KMS-11 (cell line): ENCODE measurements at regions not wholly inside any gene's neighbourhood (a gene's known extent, or its start where the extent isn't known, plus 50 kb on each side); places are given as distances from the start of the nearest gene placed in this dataset.

ENCODE experiments used
- H2AFZ ChIP-seq: fragments of 200-600 bp; sonication (generic); 2 replicates; pipeline ENCODE4 v1.6.1; 2016; ENCODE audit warnings: antibody characterized with exemption, mixed run types, low read depth
- H3K27ac ChIP-seq: fragments of 200-600 bp; sonication (generic); 2 replicates; pipeline ENCODE4 v1.6.1; 2016; ENCODE audit warnings: mild to moderate bottlenecking, mixed run types
- H3K27me3 ChIP-seq: fragments of 200-600 bp; sonication (generic); 2 replicates; pipeline ENCODE4 v1.6.1; 2017; ENCODE audit warnings: mild to moderate bottlenecking, low read depth, mixed run types, moderate library complexity; ENCODE audit not compliant: insufficient read depth
- H3K36me3 ChIP-seq: fragments of 200-600 bp; sonication (generic); 2 replicates; pipeline ENCODE4 v1.6.1; 2017; ENCODE audit warnings: mild to moderate bottlenecking, mixed run types; ENCODE audit not compliant: insufficient read depth
- H3K4me1 ChIP-seq: fragments of 200-600 bp; sonication (generic); 2 replicates; pipeline ENCODE4 v1.6.1; 2016; ENCODE audit warnings: mild to moderate bottlenecking, low read depth, mixed run types; ENCODE audit not compliant: poor library complexity, severe bottlenecking
- H3K4me2 ChIP-seq: fragments of 200-600 bp; sonication (generic); 2 replicates; pipeline ENCODE4 v1.7.0; 2016; ENCODE audit warnings: mild to moderate bottlenecking, mixed run types
- H3K4me3 ChIP-seq: fragments of 200-600 bp; sonication (generic); IDR thresholded peaks from 2 replicates; pipeline ENCODE4 v1.6.1; 2017; ENCODE audit warnings: low read depth, low read length, mixed read lengths; ENCODE audit not compliant: insufficient read depth
- H3K79me2 ChIP-seq: fragments of 200-600 bp; sonication (generic); 2 replicates; pipeline ENCODE4 v1.6.1; 2016; ENCODE audit warnings: low read depth, mixed run types; ENCODE audit not compliant: insufficient read depth
- H3K9ac ChIP-seq: fragments of 200-600 bp; sonication (generic); 2 replicates; pipeline ENCODE4 v1.6.1; 2016; ENCODE audit warnings: mild to moderate bottlenecking, mixed run types
- H4K20me1 ChIP-seq: fragments of 200-600 bp; sonication (generic); 2 replicates; pipeline ENCODE4 v1.6.1; 2016; ENCODE audit warnings: mild to moderate bottlenecking, mixed run types; ENCODE audit not compliant: insufficient read depth
- CTCF ChIP-seq: fragments of 200-600 bp; sonication (generic); conservative IDR thresholded peaks from 2 replicates; pipeline ENCODE4 v1.6.1; 2017; ENCODE audit warnings: low read depth, mild to moderate bottlenecking, antibody characterized with exemption, low read length, moderate library complexity, mixed read lengths

- TF ChIP-seq CTCF: no peak
These were observed 479.5 kb downstream of the ZNF536 start for GRCh38 chr19:30851646-30852045.

GRCh38 chr19:30848636-30849425 lies 476.6 kb downstream of the ZNF536 start:
- TF ChIP-seq CTCF: no peak
- H3K4me1 ChIP-seq: no peaks in the 10 kb centered on the region
- no peak overlapping the region for H3K27ac ChIP-seq
- no peak overlapping the region for H2AFZ ChIP-seq
- no peak overlapping the region for H3K9ac ChIP-seq
- H3K36me3 ChIP-seq: no peaks in the 10 kb centered on the region
- H3K4me2 ChIP-seq: no peak overlapping the region
- H3K4me3 ChIP-seq: no peak overlapping the region
- H3K79me2 ChIP-seq: no peaks in the 10 kb centered on the region
- H3K27me3 ChIP-seq: no peaks in the 10 kb centered on the region
- no peaks in the 10 kb centered on the region for H4K20me1 ChIP-seq

More at GRCh38 chr19:30851646-30852045, 479.5 kb downstream of the ZNF536 start:
- no peak overlapping the region for H3K27ac ChIP-seq
- H3K4me3 ChIP-seq: no peak overlapping the region
- no peaks in the 10 kb centered on the region for H4K20me1 ChIP-seq
- no peak overlapping the region for H3K4me2 ChIP-seq
- no peak overlapping the region for H2AFZ ChIP-seq
- H3K4me1 ChIP-seq: no peaks in the 10 kb centered on the region
- no peak overlapping the region for H3K9ac ChIP-seq
- no peaks in the 10 kb centered on the region for H3K36me3 ChIP-seq
- no peaks in the 10 kb centered on the region for H3K27me3 ChIP-seq
- no peaks in the 10 kb centered on the region for H3K79me2 ChIP-seq

GRCh38 chr19:30846102-30846501 lies 473.9 kb downstream of the ZNF536 start:
- H3K27ac ChIP-seq: no peak overlapping the region
- no peaks in the 10 kb centered on the region for H3K4me1 ChIP-seq
- no peak for TF ChIP-seq CTCF
- no peaks in the 10 kb centered on the region for H3K79me2 ChIP-seq
- no peaks in the 10 kb centered on the region for H3K27me3 ChIP-seq
- no peak overlapping the region for H2AFZ ChIP-seq
- H3K9ac ChIP-seq: no peak overlapping the region
- H3K36me3 ChIP-seq: no peaks in the 10 kb centered on the region
- H3K4me3 ChIP-seq: no peak overlapping the region
- no peaks in the 10 kb centered on the region for H4K20me1 ChIP-seq
- H3K4me2 ChIP-seq: no peak overlapping the region

- Histone ChIP-seq H4K20me1 (no peaks in the 10 kb centered on the region), H3K4me2 (no peak overlapping the region), H3K27ac (no peak overlapping the region), H3K36me3 (no peaks in the 10 kb centered on the region), H3K9ac (no peak overlapping the region), H3K4me1 (no peaks in the 10 kb centered on the region), H3K79me2 (no peaks in the 10 kb centered on the region), H3K27me3 (no peaks in the 10 kb centered on the region), H2AFZ (no peak overlapping the region), H3K4me3 (no peak overlapping the region)
- TF ChIP-seq CTCF: no peak
These were observed 470.7 kb downstream of the ZNF536 start for GRCh38 chr19:30842926-30843325.
